ENCODE measurements at regions not wholly inside any gene's neighbourhood (a gene's known extent, or its start where the extent isn't known, plus 50 kb on each side); places are given as distances from the start of the nearest gene placed in this dataset.

DNA sequence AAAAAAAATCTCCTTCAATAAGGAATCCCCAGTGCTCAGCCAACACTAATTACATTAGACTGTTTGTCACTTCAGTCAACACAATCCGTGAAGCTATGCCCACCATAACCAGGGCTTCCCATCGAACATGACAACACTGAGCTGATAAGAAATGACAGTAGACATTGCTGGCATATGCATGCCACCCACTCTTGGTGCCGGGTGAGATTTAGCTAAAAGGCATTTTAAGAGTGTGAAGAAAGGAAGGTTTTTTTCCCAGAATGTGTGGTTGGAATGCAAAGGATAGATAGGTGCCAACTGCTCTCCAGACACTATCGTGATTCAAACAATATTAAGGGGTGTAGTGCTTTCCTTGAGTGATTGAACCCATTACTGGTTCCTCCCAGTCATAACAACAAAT is 344.0 kb upstream of the LMCD1 start:
- TF ChIP-seq CTCF (IDR thresholded peaks at IDR 0.05) = no peak
- Mint-ChIP-seq H3K4me1 (ENCODE audit: low read depth) (no peaks in the 10 kb centered on the region), H3K9me3 (no peaks in the 10 kb centered on the region), H3K27ac (no peak overlapping the region), H3K27me3 (peaks cover 9% of the 10 kb centered on the region), H3K36me3 (ENCODE audit: low read depth) (no peaks in the 10 kb centered on the region), H3K4me3 (no peak overlapping the region)
- intact Hi-C loops (cut with DNase I, micrococcal nuclease) = no loop called here
- CTCF ChIA-PET = no interaction called here
- no peaks in the 10 kb centered on the region for H3K4me1 ChIP-seq (ENCODE audit: insufficient read depth, low read length)
- H3K36me3 ChIP-seq (ENCODE audit: insufficient read depth, low read length) = no peaks in the 10 kb centered on the region
- ATAC-seq (ENCODE audit: poor library complexity) = no peak
- no peak for DNase-seq
- H3K9me3 ChIP-seq (ENCODE audit: control insufficient read depth in 1 of 2, insufficient read depth in 1 of 2, low read length in 2 of 2) = no peaks in the 10 kb centered on the region
- H3K27ac ChIP-seq (ENCODE audit: low read depth in 1 of 2, low read length in 2 of 2) = no peak overlapping the region
- POLR2A ChIA-PET = no interaction called here
- no peak overlapping the region for H3K4me3 ChIP-seq (ENCODE audit: low read length)
- no peaks in the 10 kb centered on the region for H3K27me3 ChIP-seq (ENCODE audit: control insufficient read depth in 1 of 2, insufficient read depth in 2 of 2, low read length in 2 of 2)

DNA sequence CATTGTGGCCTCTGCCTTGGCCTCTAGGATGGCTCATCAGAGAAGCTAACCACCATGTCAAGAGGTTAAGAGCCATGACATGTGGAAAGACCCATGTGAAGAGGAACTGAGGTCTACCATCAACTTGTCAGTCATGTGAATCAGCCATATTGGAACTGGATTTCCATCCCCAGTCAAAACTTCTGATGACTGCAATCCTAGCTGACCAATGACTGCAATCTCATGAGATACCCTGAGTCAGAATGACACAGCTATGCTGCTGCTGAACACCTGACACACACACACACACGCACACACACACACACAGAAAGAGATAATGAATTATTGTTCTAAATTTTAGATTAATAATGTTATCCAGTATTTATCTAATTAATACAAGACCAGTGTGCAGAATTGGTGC is 337.5 kb upstream of the LMCD1 start:
- Histone ChIP-seq H3K4me1 (ENCODE audit: insufficient read depth, low read length) (no peaks in the 10 kb centered on the region), H3K36me3 (ENCODE audit: insufficient read depth, low read length) (no peaks in the 10 kb centered on the region), H3K4me3 (ENCODE audit: low read length) (no peak overlapping the region), H3K27me3 (ENCODE audit: control insufficient read depth in 1 of 2, insufficient read depth in 2 of 2, low read length in 2 of 2) (no peaks in the 10 kb centered on the region), H3K9me3 (ENCODE audit: control insufficient read depth in 1 of 2, insufficient read depth in 1 of 2, low read length in 2 of 2) (no peaks in the 10 kb centered on the region), H3K27ac (ENCODE audit: low read depth in 1 of 2, low read length in 2 of 2) (no peak overlapping the region)
- H3K4me1 Mint-ChIP-seq (ENCODE audit: low read depth) = no peaks in the 10 kb centered on the region
- peaks cover 3% of the 10 kb centered on the region for H3K27me3 Mint-ChIP-seq
- DNase-seq = no peak
- no peak for TF ChIP-seq CTCF (IDR thresholded peaks at IDR 0.05)
- no peak for ATAC-seq (ENCODE audit: poor library complexity)
- POLR2A ChIA-PET = no interaction called here
- intact Hi-C loops (cut with DNase I, micrococcal nuclease) = no loop called here
- no peak overlapping the region for H3K27ac Mint-ChIP-seq
- no peaks in the 10 kb centered on the region for H3K36me3 Mint-ChIP-seq (ENCODE audit: low read depth)
- peaks cover 5% of the 10 kb centered on the region for H3K9me3 Mint-ChIP-seq
- CTCF ChIA-PET = no interaction called here
- H3K4me3 Mint-ChIP-seq = no peak overlapping the region

- DNase-seq = no peak
- H3K4me3 ChIP-seq (ENCODE audit: low read length) = no peak overlapping the region
- H3K27ac ChIP-seq (ENCODE audit: low read depth in 1 of 2, low read length in 2 of 2) = no peak overlapping the region
- no peaks in the 10 kb centered on the region for H3K27me3 Mint-ChIP-seq
- TF ChIP-seq CTCF (IDR thresholded peaks at IDR 0.05) = no peak
- no peak overlapping the region for H3K27ac Mint-ChIP-seq
- H3K27me3 ChIP-seq (ENCODE audit: control insufficient read depth in 1 of 2, insufficient read depth in 2 of 2, low read length in 2 of 2) = no peaks in the 10 kb centered on the region
- intact Hi-C loops (cut with DNase I, micrococcal nuclease) = no loop called here
- no peaks in the 10 kb centered on the region for H3K36me3 Mint-ChIP-seq (ENCODE audit: low read depth)
- no peaks in the 10 kb centered on the region for H3K4me1 Mint-ChIP-seq (ENCODE audit: low read depth)
- no peak for ATAC-seq (ENCODE audit: poor library complexity)
- H3K4me3 Mint-ChIP-seq = no peak overlapping the region
- no peaks in the 10 kb centered on the region for H3K4me1 ChIP-seq (ENCODE audit: insufficient read depth, low read length)
- ChIA-PET POLR2A (no interaction called here), CTCF (no interaction called here)
- H3K9me3 ChIP-seq (ENCODE audit: control insufficient read depth in 1 of 2, insufficient read depth in 1 of 2, low read length in 2 of 2) = no peaks in the 10 kb centered on the region
- peaks cover 5% of the 10 kb centered on the region for H3K9me3 Mint-ChIP-seq
- no peaks in the 10 kb centered on the region for H3K36me3 ChIP-seq (ENCODE audit: insufficient read depth, low read length)
These were observed 335.6 kb upstream of the LMCD1 start for GRCh38 chr3:8166014-8166413.

Measured in CD4-positive, alpha-beta T cell (primary cell).